PC-3 (cell line): ENCODE measurements at regions not wholly inside any gene's neighbourhood (a gene's known extent, or its start where the extent isn't known, plus 50 kb on each side); places are given as distances from the start of the nearest gene placed in this dataset.

Source experiments
- ATAC-seq: fragments of 200-7000 bp; cut with Tn5 transposase; 2 replicates; pipeline ENCODE4 v1.9.1; 2020; ENCODE audit warnings: mild to moderate bottlenecking, moderate library complexity
- BruUV-seq: library from RNA; stranded (reverse); fragments of 400-500 nt; replicated peaks from 2 replicates; lab custom pipeline; 2021; lab: Mats Ljungman, UMichigan
- CTCF ChIA-PET: fragments of 300-600 bp; sonication (Branson Sonifier 250); formaldehyde crosslinking; loops from one replicate; lab custom pipeline; 2022; ENCODE audit warnings: antibody characterized with exemption; lab: Charles Lee
- POLR2A ChIA-PET: fragments of 300-600 bp; sonication (Branson Sonifier 250); formaldehyde crosslinking; loops from one replicate; lab custom pipeline; 2022; ENCODE audit warnings: antibody characterized with exemption; ENCODE audit not compliant: unreplicated experiment; lab: Charles Lee
- DNase-seq: peaks from one replicate; pipeline ENCODE4 v3.0.0-alpha.2; 2015
- H2AFZ ChIP-seq: fragments of 300-600 bp; sonication (generic); 2 replicates; pipeline ENCODE4 v1.6.0; 2016; ENCODE audit warnings: antibody characterized with exemption, low read length
- H3F3A ChIP-seq: fragments of 300-600 bp; sonication (generic); one replicate; pipeline ENCODE4 v1.6.0; 2017; ENCODE audit warnings: antibody characterized with exemption, low read length, control low read depth, mild to moderate bottlenecking; ENCODE audit not compliant: unreplicated experiment
- H3K27ac ChIP-seq: fragments of 300-600 bp; sonication (generic); 2 replicates; pipeline ENCODE4 v1.5.1; 2016; ENCODE audit warnings: mild to moderate bottlenecking, low read length
- H3K27me3 ChIP-seq: fragments of 300-600 bp; sonication (generic); 2 replicates; pipeline ENCODE4 v1.6.1; 2016; ENCODE audit warnings: low read length, mixed read lengths
- H3K36me3 ChIP-seq: fragments of 300-600 bp; sonication (generic); 2 replicates; pipeline ENCODE4 v1.6.1; 2016; ENCODE audit warnings: low read depth, mixed run types, low read length, mixed read lengths
- H3K4me1 ChIP-seq: fragments of 300-600 bp; sonication (generic); 2 replicates; pipeline ENCODE4 v1.5.1; 2016; ENCODE audit warnings: low read length; ENCODE audit not compliant: insufficient read depth
- H3K4me2 ChIP-seq: fragments of 300-600 bp; sonication (generic); 2 replicates; pipeline ENCODE4 v1.6.0; 2016; ENCODE audit warnings: low read length
- H3K4me3 ChIP-seq: fragments of 300-600 bp; sonication (generic); 2 replicates; pipeline ENCODE4 v1.5.1; 2016; ENCODE audit warnings: mild to moderate bottlenecking, low read length, mixed read lengths
- H3K79me2 ChIP-seq: fragments of 300-600 bp; sonication (generic); 2 replicates; pipeline ENCODE4 v1.6.1; 2017; ENCODE audit warnings: low read length, mixed read lengths
- H3K9ac ChIP-seq: fragments of 300-600 bp; sonication (generic); 2 replicates; pipeline ENCODE4 v1.6.0; 2016; ENCODE audit warnings: mild to moderate bottlenecking, low read length
- H3K9me2 ChIP-seq: fragments of 300-600 bp; sonication (generic); replicated peaks from 2 replicates; pipeline ENCODE4 v1.6.1; 2016; ENCODE audit warnings: mixed run types, low read length, mixed read lengths
- H3K9me3 ChIP-seq: fragments of 300-600 bp; sonication (generic); 2 replicates; pipeline ENCODE4 v1.6.1; 2016; ENCODE audit warnings: low read length, mixed read lengths
- H4K20me1 ChIP-seq: fragments of 300-600 bp; sonication (generic); 2 replicates; pipeline ENCODE4 v1.6.1; 2016; ENCODE audit warnings: low read length, mixed read lengths
- CTCF ChIP-seq: fragments of 300-600 bp; sonication (generic); conservative IDR thresholded peaks from 2 replicates; pipeline ENCODE4 v1.5.1; 2017; ENCODE audit warnings: antibody characterized with exemption, low read depth, mild to moderate bottlenecking, low read length
- EZH2 ChIP-seq: fragments of 300-600 bp; sonication (generic); IDR thresholded peaks from one replicate; pipeline ENCODE4 v1.6.1; 2017; ENCODE audit warnings: antibody characterized with exemption, mild to moderate bottlenecking, low read length; ENCODE audit not compliant: unreplicated experiment
- EZH2phosphoT487 ChIP-seq: fragments of 300-600 bp; sonication (generic); IDR thresholded peaks from 2 replicates; pipeline ENCODE4 v1.6.1; 2018; ENCODE audit warnings: mild to moderate bottlenecking, antibody characterized with exemption, low read length, borderline replicate concordance
- intact Hi-C: fragments of 100-400 bp; cut with micrococcal nuclease; formaldehyde crosslinking; loops from 2 replicates; pipeline ENCODE4 v1.9.0; 2023

GRCh38 chr13:79710376-79710775 lies 229.4 kb downstream of the NDFIP2 start:
- Histone ChIP-seq H3K36me3 (no peaks in the 10 kb centered on the region), H2AFZ (no peak overlapping the region), H3K27ac (no peak overlapping the region), H3K27me3 (no peaks in the 10 kb centered on the region), H3F3A (no peaks in the 10 kb centered on the region), H3K4me1 (no peaks in the 10 kb centered on the region), H3K4me3 (no peak overlapping the region), H3K79me2 (no peaks in the 10 kb centered on the region), H4K20me1 (no peaks in the 10 kb centered on the region), H3K9me2 (no peaks in the 10 kb centered on the region), H3K9me3 (no peaks in the 10 kb centered on the region), H3K4me2 (no peak overlapping the region), H3K9ac (no peak overlapping the region)
- CTCF ChIA-PET, result no interaction called here
- POLR2A ChIA-PET, result no interaction called here
- no TSS peak for BruUV-seq
- DNase-seq (no peak), ATAC-seq (no peak)
- TF ChIP-seq EZH2, result no peak
- TF ChIP-seq CTCF, result no peak
- no peak for TF ChIP-seq EZH2phosphoT487
- intact Hi-C loops, result no loop called here

- intact Hi-C loops, result no loop called here
- H3K79me2 ChIP-seq, result no peaks in the 10 kb centered on the region
- no peak overlapping the region for H2AFZ ChIP-seq
- DNase-seq (no peak), ATAC-seq (no peak)
- CTCF ChIA-PET, result no interaction called here
- H3K9ac ChIP-seq, result no peak overlapping the region
- H3K4me1 ChIP-seq, result no peaks in the 10 kb centered on the region
- H3K27ac ChIP-seq, result no peak overlapping the region
- H3K9me3 ChIP-seq, result no peaks in the 10 kb centered on the region
- no peaks in the 10 kb centered on the region for H3K36me3 ChIP-seq
- H4K20me1 ChIP-seq, result no peaks in the 10 kb centered on the region
- no peak overlapping the region for H3K4me3 ChIP-seq
- no peaks in the 10 kb centered on the region for H3K27me3 ChIP-seq
- no peak overlapping the region for H3K4me2 ChIP-seq
- TF ChIP-seq EZH2, result no peak
- TF ChIP-seq EZH2phosphoT487, result no peak
- TF ChIP-seq CTCF, result no peak
- no peaks in the 10 kb centered on the region for H3K9me2 ChIP-seq
- no TSS peak for BruUV-seq
- H3F3A ChIP-seq, result no peaks in the 10 kb centered on the region
- POLR2A ChIA-PET, result no interaction called here
Measured at GRCh38 chr13:79709471-79709870, 228.5 kb downstream of the NDFIP2 start.

GRCh38 chr13:79703772-79704171 lies 222.8 kb downstream of the NDFIP2 start:
- POLR2A ChIA-PET, result no interaction called here
- H3K27me3 ChIP-seq, result no peaks in the 10 kb centered on the region
- DNase-seq, result no peak

More at GRCh38 chr13:79703772-79704171, 222.8 kb downstream of the NDFIP2 start:
- Histone ChIP-seq H3K27ac (no peak overlapping the region), H3K36me3 (no peaks in the 10 kb centered on the region), H3K4me1 (no peaks in the 10 kb centered on the region), H3K9me3 (no peaks in the 10 kb centered on the region), H3K4me3 (no peak overlapping the region), H3K9ac (no peak overlapping the region), H3K4me2 (no peak overlapping the region), H4K20me1 (no peaks in the 10 kb centered on the region), H3K9me2 (no peaks in the 10 kb centered on the region), H3K79me2 (no peaks in the 10 kb centered on the region), H3F3A (no peaks in the 10 kb centered on the region), H2AFZ (no peak overlapping the region)
- no TSS peak for BruUV-seq
- CTCF ChIA-PET, result no interaction called here
- TF ChIP-seq EZH2phosphoT487 (no peak), CTCF (no peak), EZH2 (no peak)
- intact Hi-C loops, result loop anchor here (2.0 kb wide), 1 partner anchor 13 kb away; no protein-coding TSS in a partner anchor
- no peak for ATAC-seq
